ENCODE measurements at regions not wholly inside any gene's neighbourhood (a gene's known extent, or its start where the extent isn't known, plus 50 kb on each side); places are given as distances from the start of the nearest gene placed in this dataset.

GRCh38 chr1:186518822-186519381 lies 58.0 kb upstream of the PDC start:
- CTCF ChIA-PET = no interaction called here
- no peak for DNase-seq
- intact Hi-C loops (cut with micrococcal nuclease; ENCODE audit: unreplicated experiment) = no loop called here
- TF ChIP-seq CTCF (IDR thresholded peaks at IDR 0.05; ENCODE audit: unreplicated experiment) = no peak
- Mint-ChIP-seq H3K9me3 (ENCODE audit: low read depth, unreplicated experiment) (peaks cover 15% of the 10 kb centered on the region), H3K4me1 (ENCODE audit: low read depth, unreplicated experiment) (peaks cover 26% of the 10 kb centered on the region), H3K36me3 (ENCODE audit: insufficient read depth, unreplicated experiment) (no peaks in the 10 kb centered on the region), H3K27me3 (ENCODE audit: unreplicated experiment) (no peaks in the 10 kb centered on the region), H3K4me3 (ENCODE audit: low read depth, unreplicated experiment) (no peak overlapping the region), H3K27ac (ENCODE audit: unreplicated experiment) (peak overlapping the region; percentile 56)
- BruUV-seq (replicated peaks) = no TSS peak

GRCh38 chr1:186518395-186518794 lies 57.5 kb upstream of the PDC start:
- Mint-ChIP-seq H3K9me3 (ENCODE audit: low read depth, unreplicated experiment) (peaks cover 15% of the 10 kb centered on the region), H3K4me1 (ENCODE audit: low read depth, unreplicated experiment) (peaks cover 26% of the 10 kb centered on the region), H3K27ac (ENCODE audit: unreplicated experiment) (peak overlapping the region; percentile 56), H3K36me3 (ENCODE audit: insufficient read depth, unreplicated experiment) (no peaks in the 10 kb centered on the region), H3K4me3 (ENCODE audit: low read depth, unreplicated experiment) (no peak overlapping the region), H3K27me3 (ENCODE audit: unreplicated experiment) (no peaks in the 10 kb centered on the region)
- BruUV-seq (replicated peaks) = no TSS peak
- CTCF ChIA-PET = no interaction called here
- no peak for DNase-seq
- no peak for TF ChIP-seq CTCF (IDR thresholded peaks at IDR 0.05; ENCODE audit: unreplicated experiment)
- intact Hi-C loops (cut with micrococcal nuclease; ENCODE audit: unreplicated experiment) = no loop called here

GRCh38 chr1:186514367-186514766 lies 53.5 kb upstream of the PDC start:
- no TSS peak for BruUV-seq (replicated peaks)
- Mint-ChIP-seq H3K27me3 (ENCODE audit: unreplicated experiment) (no peaks in the 10 kb centered on the region), H3K27ac (ENCODE audit: unreplicated experiment) (no peak overlapping the region), H3K4me1 (ENCODE audit: low read depth, unreplicated experiment) (peaks cover 46% of the 10 kb centered on the region), H3K4me3 (ENCODE audit: low read depth, unreplicated experiment) (no peak overlapping the region), H3K36me3 (ENCODE audit: insufficient read depth, unreplicated experiment) (peaks cover 5% of the 10 kb centered on the region), H3K9me3 (ENCODE audit: low read depth, unreplicated experiment) (peaks cover 3% of the 10 kb centered on the region)
- TF ChIP-seq CTCF (IDR thresholded peaks at IDR 0.05; ENCODE audit: unreplicated experiment) = no peak
- intact Hi-C loops (cut with micrococcal nuclease; ENCODE audit: unreplicated experiment) = no loop called here
- no peak for DNase-seq
- CTCF ChIA-PET = interaction anchor here (0.7 kb wide), 1 partner anchor 50 kb away, joined by 6 read pairs; no protein-coding TSS in a partner anchor

- no peak for DNase-seq
- intact Hi-C loops (cut with micrococcal nuclease; ENCODE audit: unreplicated experiment) = loop anchor here (2.0 kb wide), 1 partner anchor 15 kb away; no protein-coding TSS in a partner anchor
- Mint-ChIP-seq H3K36me3 (ENCODE audit: insufficient read depth, unreplicated experiment) (peaks cover 5% of the 10 kb centered on the region), H3K27me3 (ENCODE audit: unreplicated experiment) (no peaks in the 10 kb centered on the region), H3K4me1 (ENCODE audit: low read depth, unreplicated experiment) (peaks cover 40% of the 10 kb centered on the region), H3K27ac (ENCODE audit: unreplicated experiment) (no peak overlapping the region), H3K9me3 (ENCODE audit: low read depth, unreplicated experiment) (peaks cover 5% of the 10 kb centered on the region), H3K4me3 (ENCODE audit: low read depth, unreplicated experiment) (no peak overlapping the region)
- no peak for TF ChIP-seq CTCF (IDR thresholded peaks at IDR 0.05; ENCODE audit: unreplicated experiment)
- CTCF ChIA-PET = interaction anchor here (0.7 to 1.0 kb wide), 3 partner anchors 21 to 305 kb away, joined by 3 to 6 read pairs (median 4); no protein-coding TSS in a partner anchor
- no TSS peak for BruUV-seq (replicated peaks)
These were observed 52.6 kb upstream of the PDC start for GRCh38 chr1:186513526-186513925.

Measured in Calu3 (cell line).